ENCODE measurements at regions not wholly inside any gene's neighbourhood (a gene's known extent, or its start where the extent isn't known, plus 50 kb on each side); places are given as distances from the start of the nearest gene placed in this dataset.

DNA sequence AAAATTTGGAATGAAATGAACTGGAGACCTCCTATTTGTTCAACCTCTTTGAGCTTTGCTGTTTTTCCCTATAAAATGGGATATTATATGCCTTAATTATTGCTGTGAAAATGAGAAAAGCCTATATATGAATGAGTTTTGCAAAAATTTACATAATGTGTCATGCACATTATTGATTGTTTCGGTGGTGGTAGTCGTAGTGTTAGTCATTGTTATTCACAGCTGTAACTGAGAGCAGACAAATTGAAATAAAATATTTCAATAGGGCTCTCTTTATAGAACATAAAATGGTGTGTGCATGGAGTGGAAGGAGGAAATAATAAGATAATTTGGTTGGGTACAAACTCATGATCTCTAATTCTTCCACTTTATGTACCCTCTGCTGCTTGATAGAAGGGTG, 153.7 kb upstream of the GADL1 start:
- dilution Hi-C loops (cut with MboI; ENCODE audit: extremely low pct_ligation_motif_present, low sequenced_read_pairs) = no loop called here

DNA sequence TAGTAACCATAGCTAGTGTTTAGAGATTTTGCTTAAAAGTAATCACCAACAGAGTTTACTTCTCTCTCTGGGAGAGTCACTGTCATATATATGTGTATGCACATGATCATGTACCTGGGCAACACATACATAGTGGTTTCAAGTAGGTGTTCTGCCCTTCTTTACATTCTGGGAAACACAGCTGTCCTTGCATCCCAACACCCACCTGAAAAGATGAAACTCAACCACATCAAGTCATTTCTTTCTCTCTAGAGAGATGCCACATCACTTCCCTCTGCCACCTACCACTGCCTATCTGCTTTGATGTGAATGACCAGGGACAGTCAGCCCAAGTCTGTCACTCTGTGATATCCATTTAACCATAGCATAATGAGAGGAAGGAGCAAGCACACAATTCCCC, 155.8 kb upstream of the GADL1 start:
- Histone ChIP-seq H3K36me3 (ENCODE audit: control insufficient read depth in 2 of 2, extremely low read depth in 1 of 2, insufficient read depth in 2 of 2, low read length in 2 of 2) (no peaks in the 10 kb centered on the region), H3K27me3 (ENCODE audit: control insufficient read depth, extremely low read depth, insufficient read depth, low read length) (no peaks in the 10 kb centered on the region), H3K4me1 (ENCODE audit: control insufficient read depth, extremely low read depth, insufficient read depth, low read length) (no peaks in the 10 kb centered on the region), H3K79me2 (ENCODE audit: control insufficient read depth, insufficient read depth, low read length) (no peaks in the 10 kb centered on the region), H3K4me2 (ENCODE audit: control insufficient read depth, extremely low read depth, insufficient read depth, low read depth, low read length) (no peak overlapping the region), H3K27ac (ENCODE audit: control insufficient read depth, insufficient read depth, low read length) (no peak overlapping the region), H3K9me3 (ENCODE audit: control insufficient read depth, low read depth, low read length) (no peaks in the 10 kb centered on the region), H3K9me1 (ENCODE audit: control insufficient read depth, extremely low read depth, insufficient read depth, low read length) (no peaks in the 10 kb centered on the region), H2AFZ (ENCODE audit: control insufficient read depth, low read length) (no peak overlapping the region), H3K9ac (ENCODE audit: control insufficient read depth, extremely low read depth, insufficient read depth, low read length) (no peak overlapping the region), H4K20me1 (ENCODE audit: control insufficient read depth, extremely low read depth, insufficient read depth, low read length) (no peaks in the 10 kb centered on the region), H3K4me3 (ENCODE audit: control insufficient read depth in 2 of 3, extremely low read depth in 1 of 3, insufficient read depth in 2 of 3, low read depth in 1 of 3, low read length in 3 of 3) (no peak overlapping the region)
- no peak for DNase-seq (ENCODE audit: low read depth, low spot score)
- dilution Hi-C loops (cut with MboI; ENCODE audit: extremely low pct_ligation_motif_present, low sequenced_read_pairs) = no loop called here
- TF ChIP-seq, protein P1, sequence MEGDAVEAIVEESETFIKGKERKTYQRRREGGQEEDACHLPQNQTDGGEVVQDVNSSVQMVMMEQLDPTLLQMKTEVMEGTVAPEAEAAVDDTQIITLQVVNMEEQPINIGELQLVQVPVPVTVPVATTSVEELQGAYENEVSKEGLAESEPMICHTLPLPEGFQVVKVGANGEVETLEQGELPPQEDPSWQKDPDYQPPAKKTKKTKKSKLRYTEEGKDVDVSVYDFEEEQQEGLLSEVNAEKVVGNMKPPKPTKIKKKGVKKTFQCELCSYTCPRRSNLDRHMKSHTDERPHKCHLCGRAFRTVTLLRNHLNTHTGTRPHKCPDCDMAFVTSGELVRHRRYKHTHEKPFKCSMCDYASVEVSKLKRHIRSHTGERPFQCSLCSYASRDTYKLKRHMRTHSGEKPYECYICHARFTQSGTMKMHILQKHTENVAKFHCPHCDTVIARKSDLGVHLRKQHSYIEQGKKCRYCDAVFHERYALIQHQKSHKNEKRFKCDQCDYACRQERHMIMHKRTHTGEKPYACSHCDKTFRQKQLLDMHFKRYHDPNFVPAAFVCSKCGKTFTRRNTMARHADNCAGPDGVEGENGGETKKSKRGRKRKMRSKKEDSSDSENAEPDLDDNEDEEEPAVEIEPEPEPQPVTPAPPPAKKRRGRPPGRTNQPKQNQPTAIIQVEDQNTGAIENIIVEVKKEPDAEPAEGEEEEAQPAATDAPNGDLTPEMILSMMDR (optimal IDR thresholded peaks at IDR 0.05 in 1 of 3, IDR thresholded peaks at IDR 0.05 in 1 of 3, conservative IDR thresholded peaks at IDR 0.05 in 1 of 3; ENCODE audit: extremely low read depth in 1 of 3, insufficient read depth in 2 of 3, low read length in 3 of 3) = no peak
- no peak for TF ChIP-seq EZH2 (IDR thresholded peaks at IDR 0.05; ENCODE audit: low read length)
- FAIRE-seq = no peak

More for the DNA sequence above, 153.7 kb upstream of the GADL1 start:
- H3K9ac ChIP-seq (ENCODE audit: control insufficient read depth, extremely low read depth, insufficient read depth, low read length) = no peak overlapping the region
- H3K27ac ChIP-seq (ENCODE audit: control insufficient read depth, insufficient read depth, low read length) = no peak overlapping the region
- no peaks in the 10 kb centered on the region for H3K9me3 ChIP-seq (ENCODE audit: control insufficient read depth, low read depth, low read length)
- H3K36me3 ChIP-seq (ENCODE audit: control insufficient read depth in 2 of 2, extremely low read depth in 1 of 2, insufficient read depth in 2 of 2, low read length in 2 of 2) = no peaks in the 10 kb centered on the region
- DNase-seq (ENCODE audit: low read depth, low spot score) = no peak
- no peaks in the 10 kb centered on the region for H3K79me2 ChIP-seq (ENCODE audit: control insufficient read depth, insufficient read depth, low read length)
- no peaks in the 10 kb centered on the region for H3K27me3 ChIP-seq (ENCODE audit: control insufficient read depth, extremely low read depth, insufficient read depth, low read length)
- no peak for FAIRE-seq
- H3K4me3 ChIP-seq (ENCODE audit: control insufficient read depth in 2 of 3, extremely low read depth in 1 of 3, insufficient read depth in 2 of 3, low read depth in 1 of 3, low read length in 3 of 3) = no peak overlapping the region
- H3K4me1 ChIP-seq (ENCODE audit: control insufficient read depth, extremely low read depth, insufficient read depth, low read length) = peaks cover 9% of the 10 kb centered on the region
- no peak overlapping the region for H2AFZ ChIP-seq (ENCODE audit: control insufficient read depth, low read length)
- TF ChIP-seq EZH2 (IDR thresholded peaks at IDR 0.05; ENCODE audit: low read length) = no peak
- TF ChIP-seq, protein P1 (optimal IDR thresholded peaks at IDR 0.05 in 1 of 3, IDR thresholded peaks at IDR 0.05 in 1 of 3, conservative IDR thresholded peaks at IDR 0.05 in 1 of 3; ENCODE audit: extremely low read depth in 1 of 3, insufficient read depth in 2 of 3, low read length in 3 of 3) = no peak
- H3K9me1 ChIP-seq (ENCODE audit: control insufficient read depth, extremely low read depth, insufficient read depth, low read length) = no peaks in the 10 kb centered on the region
- H3K4me2 ChIP-seq (ENCODE audit: control insufficient read depth, extremely low read depth, insufficient read depth, low read depth, low read length) = no peak overlapping the region
- H4K20me1 ChIP-seq (ENCODE audit: control insufficient read depth, extremely low read depth, insufficient read depth, low read length) = no peaks in the 10 kb centered on the region

Data from keratinocyte (primary cell).